SKM-1 (cell line): ENCODE measurements at regions not wholly inside any gene's neighbourhood (a gene's known extent, or its start where the extent isn't known, plus 50 kb on each side); places are given as distances from the start of the nearest gene placed in this dataset.

Source experiments
- DNase-seq: peaks from one replicate; lab custom pipeline; 2025; ENCODE audit not compliant: unreplicated experiment; lab: John Stamatoyannopoulos, UW

DNA sequence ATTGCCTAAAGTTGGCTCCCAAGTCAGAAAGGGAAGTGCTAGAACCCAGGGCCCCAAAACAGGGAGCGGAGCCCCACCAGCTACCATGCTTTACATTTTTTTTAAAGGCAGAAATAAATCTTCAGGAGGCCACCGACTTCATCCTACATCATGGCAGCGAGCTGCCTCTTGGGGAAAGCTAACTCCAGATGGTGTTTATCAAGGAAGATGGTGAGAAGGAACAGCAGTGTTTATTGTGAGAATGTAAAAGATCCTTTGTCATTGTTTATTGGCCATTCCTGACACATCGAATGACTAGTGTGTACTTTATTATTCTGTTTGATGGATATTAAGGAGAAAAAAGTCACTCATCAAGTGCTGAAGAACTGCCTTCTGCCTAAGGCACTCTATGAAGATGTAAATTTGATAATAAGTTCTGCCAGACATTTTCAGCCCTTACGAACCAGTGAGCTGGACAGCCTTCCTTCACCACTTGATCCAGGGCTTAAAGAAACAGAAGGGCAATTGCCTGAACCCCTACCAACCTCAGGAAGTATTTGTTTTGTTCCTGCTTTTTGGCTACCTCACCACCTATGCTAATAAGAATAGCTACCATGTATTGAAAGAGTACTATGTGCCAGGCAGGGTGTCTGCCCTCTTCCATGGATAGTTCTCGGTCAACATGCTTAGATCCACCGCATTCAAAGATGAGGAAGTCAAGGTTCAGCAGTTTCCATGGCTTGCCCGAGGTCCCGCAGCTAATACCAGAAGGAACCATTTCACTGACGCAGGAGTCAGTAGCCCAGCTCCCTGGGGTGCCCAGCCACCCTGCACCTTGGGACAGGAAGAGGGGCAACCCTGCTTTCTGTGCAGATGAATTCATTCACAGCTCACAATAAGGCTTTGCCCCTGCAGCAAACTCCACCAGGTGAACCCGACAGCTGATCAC lies 194.7 kb upstream of the RREB1 start:
- DNase-seq, result no peak

GRCh38 chr6:6915219-6915618 lies 192.5 kb upstream of the RREB1 start:
- DNase-seq, result no peak

DNA sequence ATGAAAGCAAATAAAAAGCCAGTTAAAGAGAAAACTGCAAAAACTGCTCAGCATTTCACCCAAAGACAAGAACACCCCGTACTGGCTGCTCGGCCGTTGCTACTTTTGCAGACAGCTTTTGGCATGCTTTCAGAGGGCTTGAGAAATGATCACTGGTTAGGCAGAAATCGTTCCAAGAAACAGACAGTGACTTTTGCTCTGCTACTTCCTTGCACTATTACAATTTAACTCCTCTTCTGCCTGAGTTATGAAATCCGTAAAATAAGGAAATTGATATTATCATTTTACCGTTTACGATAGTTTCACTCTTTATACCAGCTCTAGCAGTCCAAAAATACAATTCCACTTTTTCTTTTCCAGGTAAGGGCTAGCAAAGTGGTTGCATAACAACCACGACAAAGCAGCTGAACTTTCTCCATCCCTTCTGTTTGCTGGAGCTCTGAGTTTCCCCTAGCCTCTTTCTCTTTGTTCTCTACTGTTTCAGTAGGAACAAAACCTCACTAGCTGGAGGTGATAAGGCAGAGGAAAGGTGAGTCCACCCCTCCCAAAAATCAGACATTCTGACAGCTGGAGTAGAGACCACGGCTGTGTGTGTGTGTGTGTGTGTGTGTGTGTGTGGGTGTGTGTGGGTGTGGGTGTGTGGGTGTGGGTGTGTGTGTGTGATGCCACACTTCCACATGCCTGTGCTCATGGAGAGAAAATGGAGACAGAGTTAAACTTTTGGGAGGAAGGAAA lies 191.8 kb upstream of the RREB1 start:
- peak; percentile 57 for DNase-seq

- DNase-seq, result no peak
These were observed 191.2 kb upstream of the RREB1 start for GRCh38 chr6:6916598-6916997.

DNA sequence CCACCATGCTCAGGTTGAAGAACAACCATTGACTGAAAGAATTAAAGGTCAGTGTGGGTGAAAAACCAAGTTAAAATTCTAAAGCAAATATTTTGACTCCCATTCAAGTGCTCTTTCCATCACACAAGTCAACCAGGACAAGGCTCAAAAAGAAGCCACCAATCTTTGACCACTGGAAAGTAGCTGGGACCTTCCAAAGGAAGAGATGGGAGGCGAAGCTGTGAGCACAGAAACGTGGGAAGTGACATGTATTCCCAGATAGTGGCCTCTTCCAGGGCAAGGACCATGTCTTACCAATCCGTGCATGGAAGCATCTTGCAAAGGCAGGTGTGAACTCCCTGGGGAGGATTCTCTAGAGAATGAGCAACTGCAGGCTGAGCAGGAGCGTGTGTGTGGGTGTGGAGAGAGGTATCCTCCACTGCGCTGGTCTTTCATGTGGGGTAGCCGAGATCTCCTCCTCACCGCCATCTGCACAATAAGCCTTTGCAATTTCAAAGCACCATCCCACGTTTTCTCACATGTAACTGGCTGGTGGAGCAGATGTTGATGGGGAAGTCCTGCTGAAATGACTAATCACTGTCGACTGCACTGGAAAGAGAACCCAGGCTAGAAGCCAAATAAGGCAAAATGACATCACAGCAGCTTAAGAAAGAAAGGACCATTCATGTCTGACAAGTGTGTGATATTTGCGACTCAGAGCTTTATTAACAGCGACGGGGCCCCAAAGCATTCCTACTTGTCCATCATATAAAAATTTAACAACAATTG lies 189.4 kb upstream of the RREB1 start:
- peak; percentile 19 for DNase-seq

GRCh38 chr6:6919173-6919572 lies 188.6 kb upstream of the RREB1 start:
- DNase-seq, result no peak

DNA sequence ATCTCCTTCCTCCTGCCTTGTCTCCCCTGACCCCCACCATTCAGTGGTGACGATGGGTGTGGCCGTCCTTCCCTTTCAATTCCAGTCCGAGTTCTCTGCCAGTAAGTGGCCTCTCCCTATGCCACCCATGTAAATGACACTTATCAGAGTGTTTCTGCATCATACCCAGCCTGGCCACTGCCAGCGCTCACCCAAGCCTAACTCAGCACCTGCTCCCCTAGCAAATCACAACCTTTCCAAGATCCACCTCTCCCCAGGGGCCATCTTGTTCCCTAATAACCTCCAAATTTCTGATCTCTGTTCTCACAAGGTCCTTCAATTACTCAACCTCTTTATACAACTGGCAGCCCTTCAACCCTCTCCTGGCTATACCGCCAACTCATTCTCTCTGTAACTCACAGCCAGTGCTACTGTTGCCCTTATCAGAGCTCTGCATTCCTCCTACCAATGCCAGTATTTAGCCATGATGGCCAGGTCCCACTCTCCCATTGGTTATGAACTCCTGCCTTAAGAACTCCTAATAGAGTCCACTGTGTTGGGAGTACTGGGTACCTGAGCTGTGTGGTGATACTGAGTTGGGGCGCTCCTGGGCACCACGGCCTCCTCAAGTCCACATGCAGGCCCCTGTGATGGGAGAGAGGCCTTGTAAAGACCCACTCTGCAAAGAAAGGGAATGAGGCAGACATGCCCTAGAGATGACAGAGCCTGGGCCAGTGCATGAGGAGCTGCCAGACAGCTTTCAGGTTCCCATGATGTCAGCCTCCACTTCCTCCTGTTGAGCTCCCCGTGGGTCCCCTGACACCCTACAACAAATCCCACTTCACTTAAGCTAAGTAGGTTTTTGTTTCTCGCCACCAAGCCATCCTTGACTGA lies 187.4 kb upstream of the RREB1 start:
- no peak for DNase-seq

DNA sequence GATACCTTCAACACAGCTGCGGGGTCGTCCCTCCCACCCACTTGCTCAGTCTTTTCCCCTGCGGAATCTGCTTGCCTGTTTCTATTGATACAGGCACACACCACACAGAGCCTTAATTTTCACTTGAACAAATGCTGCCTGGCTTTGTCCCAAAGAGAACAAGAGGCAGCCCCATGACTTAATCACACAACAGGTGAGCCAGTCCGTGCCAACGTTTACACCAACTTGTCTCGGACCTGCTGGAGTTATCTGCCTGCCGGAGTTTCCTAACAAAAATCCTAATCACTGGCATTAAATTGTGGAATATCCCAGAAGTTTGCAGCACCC lies 186.8 kb upstream of the RREB1 start:
- DNase-seq, result no peak

GRCh38 chr6:6922166-6922565 lies 185.6 kb upstream of the RREB1 start:
- DNase-seq, result no peak

DNA sequence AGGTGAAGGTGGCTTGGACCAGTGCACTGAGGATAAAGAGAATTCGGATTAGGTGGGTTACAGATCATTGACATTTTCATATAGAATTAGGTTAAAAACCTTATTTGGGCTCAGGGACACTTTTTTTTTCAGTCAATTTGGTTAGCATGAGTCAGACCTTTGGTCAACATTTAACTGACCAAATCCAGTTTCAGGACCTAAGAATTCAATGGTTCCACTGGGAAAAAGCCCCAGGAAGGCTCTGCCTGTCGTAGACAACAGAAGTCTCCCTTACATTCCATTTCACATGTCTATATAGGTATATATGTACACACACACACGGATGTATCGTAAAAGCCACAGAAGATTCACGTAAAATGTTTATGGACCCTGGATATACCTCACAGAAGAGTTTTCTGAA lies 184.2 kb upstream of the RREB1 start:
- DNase-seq, result no peak

GRCh38 chr6:6924708-6925107 lies 183.1 kb upstream of the RREB1 start:
- DNase-seq, result no peak

GRCh38 chr6:6925391-6926164 lies 182.2 kb upstream of the RREB1 start:
- no peak for DNase-seq

GRCh38 chr6:6926856-6927255 lies 180.9 kb upstream of the RREB1 start:
- DNase-seq, result peak; percentile 21

GRCh38 chr6:6927521-6928361 lies 180.0 kb upstream of the RREB1 start:
- peak; percentile 75 for DNase-seq

GRCh38 chr6:6930223-6930880 lies 177.4 kb upstream of the RREB1 start:
- DNase-seq, result no peak

- peak; percentile 38 for DNase-seq
These were observed 176.4 kb upstream of the RREB1 start for GRCh38 chr6:6931071-6932025.

DNA sequence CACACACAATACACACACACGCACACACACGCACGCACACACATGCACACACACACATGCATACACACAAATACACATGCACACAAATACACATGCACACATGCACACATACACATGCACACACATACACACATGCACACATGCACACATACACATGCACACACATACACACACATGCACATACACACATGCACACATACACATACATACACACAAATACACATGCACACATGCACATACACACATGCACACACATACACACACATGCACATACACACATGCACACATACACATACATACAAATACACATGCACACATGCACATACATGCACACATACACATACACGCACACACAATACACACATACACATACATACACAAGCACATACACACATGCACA lies 175.4 kb upstream of the RREB1 start:
- no peak for DNase-seq
